Ovary (tissue), 7 donors: ENCODE measurements at regions not wholly inside any gene's neighbourhood (a gene's known extent, or its start where the extent isn't known, plus 50 kb on each side); places are given as distances from the start of the nearest gene placed in this dataset.
A peak's percentile ranks its signal among the peaks of the same experiment; 100 is the strongest.

Source experiments
- DNase-seq, 5 donors: peaks; one replicate each; pipeline ENCODE4 v3.0.0-alpha.2; 2019 to 2020
- H3K27ac ChIP-seq, 2 donors: fragments of 200-600 bp; one replicate each; pipeline versions ENCODE4 v1.5.1 to v1.8.0; 2019 to 2022
- H3K27me3 ChIP-seq: fragments of 200-600 bp; one replicate; pipeline ENCODE4 v1.8.0; 2022
- H3K36me3 ChIP-seq: fragments of 200-600 bp; sonication (generic); one replicate; pipeline ENCODE4 v1.5.1; 2019
- H3K4me1 ChIP-seq: one replicate; pipeline ENCODE4 v1.8.1; 2013; ENCODE audit warnings: mild to moderate bottlenecking, moderate library complexity; ENCODE audit not compliant: insufficient read depth
- H3K4me3 ChIP-seq: fragments of 200-600 bp; sonication (generic); one replicate; pipeline ENCODE4 v1.5.1; 2017
- H3K9me3 ChIP-seq, 2 donors: fragments of 200-600 bp in 1 of 2; sonication (generic) in 1 of 2; one replicate each; pipeline versions ENCODE4 v1.5.1 to v1.8.1; 2013 to 2019; ENCODE audit warnings: mild to moderate bottlenecking in 1 of 2, moderate library complexity in 1 of 2
- EP300 ChIP-seq: sonication (generic); formaldehyde crosslinking; IDR thresholded peaks from one replicate; pipeline ENCODE4 v1.6.1; 2017; ENCODE audit warnings: antibody characterized with exemption
- POLR2A ChIP-seq: fragments of 450-650 bp; IDR thresholded peaks from one replicate; pipeline ENCODE4 v1.6.1; 2017; ENCODE audit warnings: antibody characterized with exemption, mild to moderate bottlenecking, moderate library complexity
- WGBS, 3 donors: extraction: QIAGEN DNeasy Blood & Tissue Kit in 1 of 3; methylation state at CpG; one replicate each; pipeline versions ENCODE4 v1.1.5 to v1.1.7; 2013 to 2017; 5-methylcytosine and 5-hydroxymethylcytosine counted together
- intact Hi-C, 4 donors: fragments of 100-400 bp; cut with DNase I; formaldehyde crosslinking; loops; one replicate each; pipeline versions ENCODE4 v1.11.0 to v1.15.1; 2022 to 2023
- TF ChIP-seq, protein P1 (sequence below), 3 donors: fragments of 450-650 bp in 2 of 3; fragments of 200-600 bp in 1 of 3; IDR thresholded peaks; one replicate each; pipeline versions ENCODE4 v1.5.1 to v1.8.0; 2016 to 2022; ENCODE audit warnings: antibody characterized with exemption in 3 of 3, mild to moderate bottlenecking in 1 of 3
- donor health status: DM: no; HTN: no; CAD: no; lungs with moderate emphysema.
- donor health status: DM: no; HTN: no; CAD: no.
- donor health status: Bipolar disorder and iron deficiency.
- donor health status: DM: no; HTN: no; CAD: no.
- donor health status: DM: yes; HTN: yes; CAD: no.

DNA sequence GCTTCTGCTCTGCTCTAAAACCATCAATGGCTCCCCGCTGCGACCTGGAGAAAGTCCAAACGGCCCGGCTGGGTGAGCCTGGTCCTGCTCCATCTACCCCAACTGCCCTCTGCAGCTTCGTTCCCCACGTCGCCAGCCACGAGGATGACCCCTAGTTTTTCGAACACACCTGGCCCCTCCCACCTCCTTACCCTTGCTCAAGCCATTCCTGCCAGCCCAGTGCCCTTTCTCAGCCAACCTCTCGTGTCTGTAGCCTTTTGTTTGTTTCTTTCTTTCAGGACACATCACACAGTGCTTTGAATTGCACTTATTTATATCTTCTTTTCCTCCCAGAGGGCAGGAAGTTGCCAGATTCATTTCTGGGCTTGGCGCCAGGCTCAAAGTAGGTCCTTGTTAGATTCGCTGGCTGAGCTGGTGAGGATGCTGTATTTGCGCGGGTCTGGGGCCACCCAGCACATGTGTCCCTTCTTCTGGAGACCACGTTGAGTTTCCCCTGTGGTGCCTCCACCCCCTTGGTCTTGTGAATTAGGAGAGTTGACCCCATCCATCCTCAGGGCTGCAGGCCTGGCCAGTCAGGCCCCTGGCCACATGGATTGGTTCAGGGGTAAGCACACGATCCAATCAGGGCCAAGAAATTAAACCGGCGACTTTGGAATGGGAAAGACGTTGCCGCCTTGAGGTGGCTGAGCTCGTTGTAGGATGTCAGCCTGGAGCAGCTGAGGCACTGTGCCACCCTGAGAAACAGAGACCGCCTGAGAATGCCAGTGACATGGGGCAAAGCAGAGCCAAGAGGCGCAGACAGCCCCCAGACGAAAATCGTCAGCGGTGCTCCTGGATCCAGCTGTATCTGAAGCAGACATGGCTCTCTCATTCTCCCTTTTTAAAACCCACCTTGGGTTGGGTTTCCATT lies 156.0 kb downstream of the CEBPB start:
- Histone ChIP-seq H3K27ac (peak overlapping the region in 1 of 2 donors; percentile 18), H3K9me3 (no peaks in the 10 kb centered on the region), H3K4me3 (no peak overlapping the region), H3K4me1 (peaks cover 8% of the 10 kb centered on the region), H3K36me3 (no peaks in the 10 kb centered on the region), H3K27me3 (no peaks in the 10 kb centered on the region)
- TF ChIP-seq EP300, result no peak
- no peak for TF ChIP-seq POLR2A
- TF ChIP-seq, protein P1, sequence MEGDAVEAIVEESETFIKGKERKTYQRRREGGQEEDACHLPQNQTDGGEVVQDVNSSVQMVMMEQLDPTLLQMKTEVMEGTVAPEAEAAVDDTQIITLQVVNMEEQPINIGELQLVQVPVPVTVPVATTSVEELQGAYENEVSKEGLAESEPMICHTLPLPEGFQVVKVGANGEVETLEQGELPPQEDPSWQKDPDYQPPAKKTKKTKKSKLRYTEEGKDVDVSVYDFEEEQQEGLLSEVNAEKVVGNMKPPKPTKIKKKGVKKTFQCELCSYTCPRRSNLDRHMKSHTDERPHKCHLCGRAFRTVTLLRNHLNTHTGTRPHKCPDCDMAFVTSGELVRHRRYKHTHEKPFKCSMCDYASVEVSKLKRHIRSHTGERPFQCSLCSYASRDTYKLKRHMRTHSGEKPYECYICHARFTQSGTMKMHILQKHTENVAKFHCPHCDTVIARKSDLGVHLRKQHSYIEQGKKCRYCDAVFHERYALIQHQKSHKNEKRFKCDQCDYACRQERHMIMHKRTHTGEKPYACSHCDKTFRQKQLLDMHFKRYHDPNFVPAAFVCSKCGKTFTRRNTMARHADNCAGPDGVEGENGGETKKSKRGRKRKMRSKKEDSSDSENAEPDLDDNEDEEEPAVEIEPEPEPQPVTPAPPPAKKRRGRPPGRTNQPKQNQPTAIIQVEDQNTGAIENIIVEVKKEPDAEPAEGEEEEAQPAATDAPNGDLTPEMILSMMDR (IDR thresholded peaks at IDR 0.05), result no peak
- 46% methylated on average over 26 of the region's 26 CpGs for WGBS, 3 donors
- DNase-seq, result peak; percentile 77 to 87 (median 85)
- intact Hi-C loops, result no loop called here

DNA sequence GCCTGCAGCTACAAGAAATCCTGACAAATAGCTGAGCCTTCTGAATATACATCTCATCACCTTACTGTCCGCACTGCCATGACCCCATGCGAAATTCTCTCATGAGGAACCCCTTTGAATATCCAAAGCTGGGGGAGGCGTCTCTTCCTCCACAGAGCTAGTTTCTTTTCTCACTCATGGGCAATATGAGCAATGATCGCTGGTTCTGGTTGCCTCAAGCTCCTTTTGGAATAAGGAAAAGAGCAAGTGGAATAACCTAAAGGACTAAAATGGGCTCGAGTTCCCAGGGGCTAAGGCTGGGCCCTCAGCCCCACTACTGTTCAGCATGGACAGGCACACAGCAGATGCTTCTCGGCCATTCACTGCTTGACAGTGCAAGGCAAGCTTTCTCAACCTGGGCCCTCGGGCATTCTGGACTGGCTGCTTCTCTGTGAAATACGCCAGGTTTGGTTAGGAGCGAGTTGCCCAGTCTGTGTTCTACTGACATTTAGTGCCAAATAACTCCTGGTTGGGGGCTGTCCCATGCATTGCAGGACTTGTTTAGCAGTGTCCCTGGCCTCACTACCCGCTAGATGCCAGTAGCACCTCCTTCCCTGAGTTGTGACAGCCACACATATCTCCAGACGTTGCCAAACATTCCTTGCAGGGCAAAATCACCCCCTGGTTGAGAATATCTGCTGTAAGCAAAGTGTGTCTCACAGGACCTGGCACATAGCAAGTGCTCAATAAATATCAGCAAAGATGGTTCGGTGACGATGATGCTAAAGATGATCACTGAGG lies 156.8 kb downstream of the CEBPB start:
- DNase-seq, result no peak
- H3K27me3 ChIP-seq, result no peaks in the 10 kb centered on the region
- no peaks in the 10 kb centered on the region for H3K9me3 ChIP-seq
- intact Hi-C loops, result no loop called here
- H3K4me3 ChIP-seq, result no peak overlapping the region
- H3K4me1 ChIP-seq, result peaks cover 8% of the 10 kb centered on the region
- H3K27ac ChIP-seq, result no peak overlapping the region
- WGBS, 3 donors, result 85 to 92% (median 87%) methylated on average over 13 of the region's 13 CpGs
- TF ChIP-seq POLR2A (no peak), EP300 (no peak)
- TF ChIP-seq, protein P1 (IDR thresholded peaks at IDR 0.05), result no peak
- no peaks in the 10 kb centered on the region for H3K36me3 ChIP-seq

DNA sequence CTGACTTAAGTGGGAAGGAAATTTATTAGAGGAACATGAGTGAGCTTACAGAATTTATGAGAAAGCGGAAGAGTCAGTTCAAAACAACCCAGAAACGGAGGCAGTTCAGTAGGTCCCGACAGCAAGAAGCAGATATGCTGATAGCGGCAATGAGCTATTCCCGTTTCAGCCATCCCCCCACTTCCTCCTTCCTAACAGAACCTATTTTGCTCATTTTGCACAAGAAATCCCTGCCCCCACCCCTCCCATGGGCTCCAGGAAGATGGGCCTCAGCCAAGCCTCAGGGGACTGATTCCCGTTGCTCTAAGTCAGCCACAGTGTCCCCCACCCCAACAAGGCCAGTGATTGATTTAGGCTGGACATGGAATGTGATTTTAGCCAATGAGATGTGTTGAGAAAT lies 157.5 kb downstream of the CEBPB start:
- H3K27me3 ChIP-seq, result no peaks in the 10 kb centered on the region
- intact Hi-C loops, result no loop called here
- H3K36me3 ChIP-seq, result no peaks in the 10 kb centered on the region
- H3K27ac ChIP-seq, result no peak overlapping the region
- WGBS, 3 donors, result 75 to 80% (median 78%) methylated on average over 6 of the region's 6 CpGs
- no peaks in the 10 kb centered on the region for H3K9me3 ChIP-seq
- H3K4me1 ChIP-seq, result peaks cover 8% of the 10 kb centered on the region
- no peak overlapping the region for H3K4me3 ChIP-seq
- DNase-seq, result no peak
- TF ChIP-seq, protein P1 (IDR thresholded peaks at IDR 0.05), result no peak
- TF ChIP-seq EP300 (no peak), POLR2A (no peak)

DNA sequence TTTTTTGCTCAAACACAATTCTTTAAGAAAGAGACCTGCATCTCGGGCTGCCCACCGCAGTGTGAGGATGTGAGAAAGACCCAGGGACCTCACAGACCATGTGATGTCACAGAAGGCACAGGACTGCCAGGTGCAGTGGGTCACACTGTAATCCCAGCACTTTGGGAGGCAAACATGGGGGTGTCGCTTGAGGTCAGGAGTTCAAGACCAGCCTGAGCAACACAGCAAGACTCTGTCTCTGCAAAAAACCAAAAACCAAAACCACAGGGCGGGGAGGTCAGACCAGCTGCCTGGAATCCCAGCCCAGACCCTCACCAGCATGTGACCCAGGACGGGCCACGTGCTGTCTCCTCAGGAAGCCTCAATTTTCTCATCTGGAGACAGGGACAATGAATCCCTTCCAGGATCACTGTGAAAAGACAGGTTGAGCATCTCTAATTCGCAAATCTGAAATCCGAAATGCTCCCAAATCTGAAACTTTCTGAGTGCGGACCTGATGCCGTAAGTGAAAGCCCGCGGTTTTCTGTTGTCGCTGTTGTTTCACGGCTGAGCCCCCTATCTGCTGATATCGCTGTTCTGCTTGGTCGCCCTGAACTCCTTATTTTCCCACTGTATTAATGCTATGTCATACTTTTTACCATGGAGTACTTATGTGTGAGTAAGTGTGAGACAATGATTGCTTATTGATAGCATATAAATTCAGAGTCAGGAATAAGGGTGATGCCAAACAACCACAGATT lies 159.5 kb upstream of the PTPN1 start:
- WGBS, 3 donors, result 73 to 80% (median 75%) methylated on average over 16 of the region's 16 CpGs

More for the DNA sequence above, 159.5 kb upstream of the PTPN1 start:
- Histone ChIP-seq H3K27ac (no peak overlapping the region), H3K9me3 (no peaks in the 10 kb centered on the region), H3K4me3 (no peak overlapping the region), H3K4me1 (peaks cover 8% of the 10 kb centered on the region), H3K27me3 (no peaks in the 10 kb centered on the region), H3K36me3 (no peaks in the 10 kb centered on the region)
- intact Hi-C loops, result no loop called here
- peak in 1 of 5 donors; percentile 7 for DNase-seq
- TF ChIP-seq, protein P1 (IDR thresholded peaks at IDR 0.05), result no peak
- no peak for TF ChIP-seq EP300
